ENCODE measurements at regions not wholly inside any gene's neighbourhood (a gene's known extent, or its start where the extent isn't known, plus 50 kb on each side); places are given as distances from the start of the nearest gene placed in this dataset.

GRCh38 chr5:90297045-90297764, 112.4 kb downstream of the CETN3 start:
- Histone ChIP-seq H3K4me3 (no peak overlapping the region), H3K4me1 (no peaks in the 10 kb centered on the region), H3K9me3 (no peaks in the 10 kb centered on the region), H3K27ac (no peak overlapping the region), H3K36me3 (no peaks in the 10 kb centered on the region), H3K27me3 (no peaks in the 10 kb centered on the region)
- 71 to 73% methylated on average over 5 to 7 of the region's 7 CpGs for WGBS, 2 donors (ENCODE audit: low coverage in 1 of 2)
- ATAC-seq = no peak
- TF ChIP-seq POLR2A (IDR thresholded peaks at IDR 0.05) = no peak
- TF ChIP-seq CTCF (IDR thresholded peaks at IDR 0.05) = no peak
- TF ChIP-seq EP300 (IDR thresholded peaks at IDR 0.05) = no peak
- no peak for TF ChIP-seq POLR2AphosphoS5 (IDR thresholded peaks at IDR 0.05)

GRCh38 chr5:90294604-90295003, 115.0 kb downstream of the CETN3 start:
- Histone ChIP-seq H3K36me3 (no peaks in the 10 kb centered on the region), H3K4me3 (no peak overlapping the region), H3K27me3 (no peaks in the 10 kb centered on the region), H3K27ac (no peak overlapping the region), H3K9me3 (peaks cover 0 to 2% (median 0%) of the 10 kb centered on the region in 3 donors), H3K4me1 (peaks cover 0 to 4% (median 0%) of the 10 kb centered on the region in 3 donors)
- TF ChIP-seq POLR2AphosphoS5 (IDR thresholded peaks at IDR 0.05) = no peak
- no peak for TF ChIP-seq EP300 (IDR thresholded peaks at IDR 0.05)
- TF ChIP-seq POLR2A (IDR thresholded peaks at IDR 0.05) = no peak
- no peak for TF ChIP-seq CTCF (IDR thresholded peaks at IDR 0.05)
- no peak for ATAC-seq
- WGBS, 2 donors (ENCODE audit: low coverage in 1 of 2) = 55 to 78% methylated on average over 3 to 5 of the region's 5 CpGs

GRCh38 chr5:90293931-90294330, 115.6 kb downstream of the CETN3 start:
- no peak for ATAC-seq
- peaks cover 0 to 4% (median 0%) of the 10 kb centered on the region in 3 donors for H3K9me3 ChIP-seq
- TF ChIP-seq CTCF (IDR thresholded peaks at IDR 0.05) (no peak), POLR2A (IDR thresholded peaks at IDR 0.05) (no peak), EP300 (IDR thresholded peaks at IDR 0.05) (no peak), POLR2AphosphoS5 (IDR thresholded peaks at IDR 0.05) (no peak)
- H3K27ac ChIP-seq = no peak overlapping the region
- H3K4me3 ChIP-seq = no peak overlapping the region
- WGBS, 2 donors (ENCODE audit: low coverage in 1 of 2) = 63 to 85% methylated on average over 1 to 2 of the region's 2 CpGs
- no peaks in the 10 kb centered on the region for H3K36me3 ChIP-seq
- peaks cover 0 to 4% (median 0%) of the 10 kb centered on the region in 3 donors for H3K4me1 ChIP-seq
- no peaks in the 10 kb centered on the region for H3K27me3 ChIP-seq

GRCh38 chr5:90290648-90291047, 118.9 kb downstream of the CETN3 start:
- TF ChIP-seq POLR2A (IDR thresholded peaks at IDR 0.05) (no peak), CTCF (IDR thresholded peaks at IDR 0.05) (no peak), EP300 (IDR thresholded peaks at IDR 0.05) (no peak), POLR2AphosphoS5 (IDR thresholded peaks at IDR 0.05) (no peak)
- no peaks in the 10 kb centered on the region for H3K27me3 ChIP-seq
- H3K4me1 ChIP-seq = peaks cover 0 to 4% (median 0%) of the 10 kb centered on the region in 3 donors
- H3K27ac ChIP-seq = no peak overlapping the region
- H3K4me3 ChIP-seq = no peak overlapping the region
- H3K36me3 ChIP-seq = no peaks in the 10 kb centered on the region
- peaks cover 0 to 4% (median 0%) of the 10 kb centered on the region in 3 donors for H3K9me3 ChIP-seq
- no peak for ATAC-seq
- WGBS, 2 donors (ENCODE audit: low coverage in 1 of 2) = 90 to 95% methylated on average over 4 of the region's 5 CpGs

GRCh38 chr5:90289837-90290236, 119.7 kb downstream of the CETN3 start:
- Histone ChIP-seq H3K4me1 (peaks cover 0 to 4% (median 0%) of the 10 kb centered on the region in 3 donors), H3K27ac (no peak overlapping the region), H3K27me3 (no peaks in the 10 kb centered on the region), H3K36me3 (no peaks in the 10 kb centered on the region), H3K4me3 (no peak overlapping the region), H3K9me3 (peaks cover 0 to 4% (median 0%) of the 10 kb centered on the region in 3 donors)
- TF ChIP-seq EP300 (IDR thresholded peaks at IDR 0.05) = no peak
- no peak for TF ChIP-seq POLR2AphosphoS5 (IDR thresholded peaks at IDR 0.05)
- TF ChIP-seq CTCF (IDR thresholded peaks at IDR 0.05) = no peak
- no peak for TF ChIP-seq POLR2A (IDR thresholded peaks at IDR 0.05)
- WGBS, 2 donors (ENCODE audit: low coverage in 1 of 2) = 13 to 42% methylated on average over 3 to 5 of the region's 5 CpGs
- ATAC-seq = no peak
